Mononuclear cell (primary cell): ENCODE measurements at regions not wholly inside any gene's neighbourhood (a gene's known extent, or its start where the extent isn't known, plus 50 kb on each side); places are given as distances from the start of the nearest gene placed in this dataset.

Experiments used
- H3K27me3 ChIP-seq: 2 replicates; pipeline ENCODE4 v1.6.0; 2011; ENCODE audit warnings: low read length, control low read depth; ENCODE audit not compliant: insufficient read depth
- H3K4me1 ChIP-seq: 2 replicates; pipeline ENCODE4 v1.5.1; 2011; ENCODE audit warnings: mild to moderate bottlenecking, low read length, control low read depth; ENCODE audit not compliant: insufficient read depth
- H3K4me3 ChIP-seq: 2 replicates; pipeline ENCODE4 v1.5.1; 2011; ENCODE audit warnings: mild to moderate bottlenecking, low read length, moderate library complexity
- H3K9me3 ChIP-seq: 2 replicates; pipeline ENCODE4 v1.5.1; 2011; ENCODE audit warnings: low read depth, mild to moderate bottlenecking, control low read depth, low read length

- Histone ChIP-seq H3K9me3 (no peaks in the 10 kb centered on the region), H3K4me3 (no peak overlapping the region), H3K27me3 (peaks cover 7% of the 10 kb centered on the region), H3K4me1 (peaks cover 10% of the 10 kb centered on the region)
Observed at GRCh38 chr20:40738976-40739375, 49.9 kb upstream of the MAFB start.

GRCh38 chr20:40739841-40740240, 50.8 kb upstream of the MAFB start:
- Histone ChIP-seq H3K27me3 (peaks cover 3% of the 10 kb centered on the region), H3K4me3 (no peak overlapping the region), H3K9me3 (no peaks in the 10 kb centered on the region), H3K4me1 (peaks cover 19% of the 10 kb centered on the region)

- Histone ChIP-seq H3K9me3 (no peaks in the 10 kb centered on the region), H3K4me3 (no peak overlapping the region), H3K27me3 (no peaks in the 10 kb centered on the region), H3K4me1 (peaks cover 20% of the 10 kb centered on the region)
Observed at GRCh38 chr20:40741507-40742106, 52.6 kb upstream of the MAFB start.

- H3K27me3 ChIP-seq = no peaks in the 10 kb centered on the region
- H3K4me3 ChIP-seq = no peak overlapping the region
- H3K9me3 ChIP-seq = no peaks in the 10 kb centered on the region
- peaks cover 20% of the 10 kb centered on the region for H3K4me1 ChIP-seq
Observed at GRCh38 chr20:40743141-40743775, 54.2 kb upstream of the MAFB start.

DNA sequence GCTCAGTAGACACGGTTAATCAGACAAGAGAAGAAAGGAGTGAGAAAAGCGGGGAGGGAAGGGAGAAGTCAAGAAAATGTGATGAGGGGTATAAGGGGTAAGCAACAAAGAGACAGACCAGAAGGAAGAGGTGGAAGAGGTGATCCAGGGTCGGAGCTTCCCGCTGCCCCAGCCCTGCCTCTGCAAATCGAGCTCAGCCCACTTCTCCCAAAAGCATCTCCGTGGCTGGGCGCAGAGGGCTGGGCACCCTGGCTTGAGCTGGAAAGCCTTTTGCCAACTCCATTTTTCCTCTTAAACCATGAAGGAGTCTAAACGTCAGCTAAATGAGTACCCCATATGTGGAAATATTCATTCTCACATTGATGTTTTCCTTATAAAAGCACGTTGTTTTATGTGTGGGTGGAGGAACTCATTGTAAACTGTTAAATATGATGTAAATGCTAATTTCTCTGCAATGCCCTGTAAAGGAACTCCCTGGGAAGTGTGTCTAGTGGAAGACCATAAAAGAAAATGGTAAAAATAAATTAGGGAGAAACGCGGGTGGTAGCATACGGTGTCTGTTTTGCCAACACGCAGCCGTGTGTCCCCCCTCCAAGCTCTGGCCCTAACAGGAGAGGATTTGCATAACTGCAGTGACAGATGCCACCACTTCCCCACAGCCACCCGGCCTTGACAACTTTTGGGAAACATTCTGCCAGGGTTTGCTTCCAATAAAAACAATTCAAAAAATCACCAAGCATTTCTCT, 55.2 kb upstream of the MAFB start:
- no peaks in the 10 kb centered on the region for H3K27me3 ChIP-seq
- H3K4me3 ChIP-seq = no peak overlapping the region
- H3K9me3 ChIP-seq = no peaks in the 10 kb centered on the region
- peaks cover 20% of the 10 kb centered on the region for H3K4me1 ChIP-seq

DNA sequence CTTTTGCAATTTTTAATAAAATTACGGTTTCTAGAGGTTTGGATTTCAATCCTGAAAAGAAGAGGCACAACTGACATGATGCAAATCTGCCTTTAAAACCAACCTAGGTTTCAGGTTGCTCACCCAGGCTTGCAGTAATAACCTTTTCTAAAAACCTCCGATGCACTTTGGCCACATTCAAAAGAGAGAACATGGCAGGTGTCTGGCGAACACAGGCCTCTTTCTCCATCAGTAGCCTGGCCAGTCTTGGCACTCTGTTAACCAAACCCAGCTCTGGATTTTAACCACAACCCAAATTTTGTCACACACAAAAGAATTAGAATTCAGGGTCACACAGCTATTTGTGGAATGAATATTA, 55.8 kb upstream of the MAFB start:
- no peak overlapping the region for H3K4me3 ChIP-seq

DNA sequence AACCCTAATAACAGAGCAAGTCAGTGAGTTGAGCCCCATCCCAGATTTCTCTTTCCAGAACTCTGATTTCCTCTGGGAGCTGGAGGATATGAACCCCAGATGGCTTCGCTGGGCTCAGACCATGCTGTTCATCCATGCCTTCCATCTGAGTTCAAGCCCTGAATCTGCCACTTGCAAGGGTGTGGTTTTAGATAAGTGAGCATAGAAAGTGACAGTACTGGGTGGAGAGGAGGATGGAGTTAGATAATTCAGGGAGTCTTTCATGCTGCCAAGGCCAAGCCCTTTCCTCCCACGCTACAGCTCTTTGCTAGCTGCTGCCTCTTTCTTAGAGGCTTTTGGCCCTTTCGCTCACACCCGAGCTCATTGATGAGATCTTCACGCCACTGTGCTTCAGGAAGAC, 57.2 kb upstream of the MAFB start:
- no peak overlapping the region for H3K4me3 ChIP-seq
- H3K27me3 ChIP-seq = no peaks in the 10 kb centered on the region
- H3K9me3 ChIP-seq = no peaks in the 10 kb centered on the region
- peaks cover 25% of the 10 kb centered on the region for H3K4me1 ChIP-seq

More for the DNA sequence above, 55.8 kb upstream of the MAFB start:
- Histone ChIP-seq H3K9me3 (no peaks in the 10 kb centered on the region), H3K4me1 (peaks cover 20% of the 10 kb centered on the region), H3K27me3 (no peaks in the 10 kb centered on the region)

GRCh38 chr20:40748182-40748581, 59.1 kb upstream of the MAFB start:
- H3K4me1 ChIP-seq = peaks cover 32% of the 10 kb centered on the region
- no peaks in the 10 kb centered on the region for H3K27me3 ChIP-seq
- no peaks in the 10 kb centered on the region for H3K9me3 ChIP-seq
- H3K4me3 ChIP-seq = no peak overlapping the region

DNA sequence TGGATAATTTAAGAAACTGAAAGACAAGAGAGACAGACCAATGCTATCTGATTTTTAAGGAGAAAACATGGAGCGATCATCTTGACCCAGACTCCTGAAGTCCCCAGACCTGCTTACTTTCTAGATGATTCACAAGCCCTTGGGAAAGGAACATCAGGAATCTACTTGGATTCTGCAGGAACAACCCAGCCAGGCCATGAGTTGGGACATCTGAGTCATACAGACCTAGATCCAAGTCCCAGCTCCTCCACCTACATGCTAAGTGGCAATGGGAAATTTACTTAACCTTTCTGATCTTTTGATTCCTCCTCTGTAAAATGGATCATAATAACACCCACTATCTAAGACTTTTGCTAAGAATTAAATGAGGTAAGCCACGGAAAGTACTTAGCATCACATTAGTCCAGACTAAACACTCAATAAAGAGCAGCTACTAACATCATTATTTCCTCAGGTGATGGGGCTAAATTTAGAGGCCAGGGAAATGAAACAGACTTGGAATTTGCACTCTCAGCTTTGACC, 61.0 kb upstream of the MAFB start:
- H3K9me3 ChIP-seq = no peaks in the 10 kb centered on the region
- H3K4me1 ChIP-seq = peaks cover 34% of the 10 kb centered on the region
- no peak overlapping the region for H3K4me3 ChIP-seq
- H3K27me3 ChIP-seq = no peaks in the 10 kb centered on the region

DNA sequence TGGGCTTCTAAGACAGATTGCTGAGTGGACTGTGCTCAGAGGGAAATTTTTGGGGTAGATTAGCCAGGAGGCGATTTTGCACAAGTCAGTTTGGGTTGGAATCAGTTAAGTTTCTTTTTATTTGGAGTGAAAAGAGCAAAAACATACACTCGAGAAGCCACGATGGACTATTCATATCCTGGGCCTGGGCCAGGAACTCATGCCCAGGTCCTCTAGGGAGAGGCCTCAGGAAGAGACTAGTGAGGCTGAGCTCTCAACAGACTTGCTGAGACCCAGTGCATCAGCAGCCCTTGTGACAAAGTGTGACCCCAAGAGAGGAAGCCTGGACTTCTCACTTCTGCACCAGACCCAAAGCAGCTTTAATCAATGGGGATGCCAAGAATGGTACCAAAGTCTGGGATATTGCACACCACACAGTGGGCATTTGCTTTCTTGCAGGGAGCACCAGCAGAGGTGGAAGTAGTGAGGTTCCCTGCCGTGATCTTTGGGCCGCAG, 61.6 kb upstream of the MAFB start:
- no peaks in the 10 kb centered on the region for H3K27me3 ChIP-seq
- peaks cover 40% of the 10 kb centered on the region for H3K4me1 ChIP-seq
- no peak overlapping the region for H3K4me3 ChIP-seq
- H3K9me3 ChIP-seq = no peaks in the 10 kb centered on the region

DNA sequence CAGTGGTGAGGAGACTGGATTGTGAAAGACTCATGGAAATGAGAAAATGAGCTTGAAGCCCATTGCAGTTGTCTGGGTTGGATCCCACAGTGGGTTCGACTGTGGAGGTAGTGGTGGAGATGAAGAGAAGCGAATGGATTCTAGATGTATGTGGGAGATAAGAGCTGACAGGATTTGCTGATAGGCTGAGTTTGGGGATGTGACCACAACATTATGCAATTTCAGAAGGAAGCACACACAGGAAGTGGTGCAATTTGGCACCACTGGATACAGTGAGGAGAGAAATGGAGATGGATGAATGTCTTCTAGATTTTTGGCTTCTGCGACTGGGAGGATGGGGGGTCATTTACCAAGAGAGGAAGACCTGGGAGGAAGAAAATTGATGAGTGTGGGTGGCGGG, 64.4 kb upstream of the MAFB start:
- Histone ChIP-seq H3K27me3 (no peaks in the 10 kb centered on the region), H3K4me3 (no peak overlapping the region), H3K9me3 (no peaks in the 10 kb centered on the region), H3K4me1 (peaks cover 60% of the 10 kb centered on the region)

GRCh38 chr20:40754339-40754943, 65.4 kb upstream of the MAFB start:
- H3K4me3 ChIP-seq = no peak overlapping the region
- H3K4me1 ChIP-seq = peaks cover 60% of the 10 kb centered on the region
- H3K9me3 ChIP-seq = no peaks in the 10 kb centered on the region

GRCh38 chr20:40757087-40757486, 68.1 kb upstream of the MAFB start:
- H3K4me1 ChIP-seq = peaks cover 60% of the 10 kb centered on the region
- no peak overlapping the region for H3K4me3 ChIP-seq
- no peaks in the 10 kb centered on the region for H3K9me3 ChIP-seq
- H3K27me3 ChIP-seq = no peaks in the 10 kb centered on the region

More at GRCh38 chr20:40754339-40754943, 65.4 kb upstream of the MAFB start:
- H3K27me3 ChIP-seq = no peaks in the 10 kb centered on the region

- H3K9me3 ChIP-seq = no peaks in the 10 kb centered on the region
- H3K4me3 ChIP-seq = no peak overlapping the region
- H3K4me1 ChIP-seq = peaks cover 44% of the 10 kb centered on the region
- H3K27me3 ChIP-seq = no peaks in the 10 kb centered on the region
Observed at GRCh38 chr20:40758790-40759189, 69.8 kb upstream of the MAFB start.

- Histone ChIP-seq H3K4me3 (no peak overlapping the region), H3K4me1 (peaks cover 29% of the 10 kb centered on the region), H3K27me3 (no peaks in the 10 kb centered on the region), H3K9me3 (no peaks in the 10 kb centered on the region)
Observed at GRCh38 chr20:40760399-40760798, 71.4 kb upstream of the MAFB start.
